ENCODE measurements at regions not wholly inside any gene's neighbourhood (a gene's known extent, or its start where the extent isn't known, plus 50 kb on each side); places are given as distances from the start of the nearest gene placed in this dataset.

- no peak for DNase-seq
These were observed 371.9 kb downstream of the BMPER start for GRCh38 chr7:34277016-34277802.

GRCh38 chr7:34277803-34278199, 372.5 kb downstream of the BMPER start:
- no peak for DNase-seq

DNA sequence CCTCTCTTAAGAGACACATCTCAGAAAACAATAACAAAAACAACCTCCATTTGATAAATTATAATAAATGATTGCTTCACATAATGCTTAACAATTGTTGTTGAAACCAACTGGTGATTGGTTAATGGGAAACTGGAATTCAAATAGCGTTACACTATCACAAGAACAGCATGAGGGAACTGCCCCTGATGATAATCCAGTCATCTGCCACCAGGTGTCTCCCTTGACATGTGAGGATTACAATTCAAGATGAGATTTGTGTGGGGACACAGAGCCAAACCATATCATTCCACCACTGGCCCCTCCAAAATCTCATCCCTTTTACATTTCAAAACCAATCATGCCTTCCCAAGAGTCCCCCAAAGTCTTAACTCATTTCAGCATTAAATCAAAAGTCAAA, 375.9 kb downstream of the BMPER start:
- DNase-seq = no peak

DNA sequence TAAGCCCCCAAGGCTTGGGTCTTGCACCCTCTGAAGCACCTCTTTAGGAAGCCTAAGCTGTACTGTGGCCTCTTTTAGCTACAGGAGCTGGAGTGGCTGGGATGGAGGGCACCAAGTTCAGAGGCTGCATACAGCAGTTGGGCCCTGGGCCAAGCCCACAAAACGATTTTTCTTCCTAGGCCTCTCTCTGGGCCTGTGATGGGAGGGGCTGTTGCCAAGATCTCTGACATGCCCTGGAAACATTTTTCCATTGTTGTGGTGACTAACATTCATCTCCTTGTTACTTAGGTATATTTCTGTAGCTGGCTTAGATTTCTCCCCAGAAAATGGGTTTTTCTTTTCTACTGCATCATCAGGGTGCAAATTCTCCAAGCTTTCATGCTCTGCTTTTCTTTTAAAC, 375.7 kb upstream of the NPSR1 start:
- DNase-seq = no peak

GRCh38 chr7:34296663-34297062, 361.4 kb upstream of the NPSR1 start:
- DNase-seq = no peak

DNA sequence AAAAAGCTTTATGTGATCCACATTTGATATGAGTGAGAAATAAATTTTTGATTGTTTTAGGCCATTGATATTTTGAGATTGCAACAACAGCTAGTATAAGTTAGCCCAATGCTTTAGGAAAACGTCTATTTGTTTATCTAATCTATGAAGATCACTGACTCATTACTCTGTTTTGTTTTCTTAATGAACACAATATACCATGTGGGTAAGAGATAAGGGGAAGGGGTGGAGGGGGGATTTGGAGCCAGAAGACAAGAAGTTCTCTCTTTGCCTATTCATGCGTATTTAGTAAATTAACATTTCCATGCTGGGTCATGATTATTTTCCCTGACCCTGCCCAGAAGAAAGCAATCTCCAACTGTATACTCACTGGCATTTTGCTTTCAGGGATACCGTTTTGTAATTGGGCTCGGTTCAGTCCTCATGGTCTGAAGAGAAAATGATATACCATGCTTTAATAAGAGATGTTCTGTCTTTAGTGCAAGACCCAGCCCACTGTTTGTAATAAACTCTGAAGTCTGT, 359.5 kb upstream of the NPSR1 start:
- DNase-seq = no peak

DNA sequence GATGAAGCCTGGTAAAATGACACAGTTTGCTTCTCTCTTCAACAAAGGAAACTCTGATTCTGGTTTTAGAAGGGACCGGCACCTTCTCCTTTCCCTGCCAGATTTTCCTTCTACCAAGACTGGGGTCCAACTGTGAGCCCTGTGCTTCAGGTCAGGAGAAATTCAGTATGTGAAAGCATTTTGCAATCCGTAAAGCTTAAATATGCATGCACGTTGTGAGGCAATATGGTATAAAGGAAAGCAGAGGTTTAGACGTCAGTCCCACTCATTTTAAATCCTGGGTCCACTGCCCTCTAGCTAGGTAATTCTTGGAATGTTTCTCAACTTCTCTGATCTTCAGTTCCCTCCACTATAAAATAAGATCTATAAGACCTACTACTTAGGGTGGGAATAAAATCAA, 359.0 kb upstream of the NPSR1 start:
- DNase-seq = no peak

- DNase-seq = no peak
These were observed 350.5 kb upstream of the NPSR1 start for GRCh38 chr7:34307540-34307939.

DNA sequence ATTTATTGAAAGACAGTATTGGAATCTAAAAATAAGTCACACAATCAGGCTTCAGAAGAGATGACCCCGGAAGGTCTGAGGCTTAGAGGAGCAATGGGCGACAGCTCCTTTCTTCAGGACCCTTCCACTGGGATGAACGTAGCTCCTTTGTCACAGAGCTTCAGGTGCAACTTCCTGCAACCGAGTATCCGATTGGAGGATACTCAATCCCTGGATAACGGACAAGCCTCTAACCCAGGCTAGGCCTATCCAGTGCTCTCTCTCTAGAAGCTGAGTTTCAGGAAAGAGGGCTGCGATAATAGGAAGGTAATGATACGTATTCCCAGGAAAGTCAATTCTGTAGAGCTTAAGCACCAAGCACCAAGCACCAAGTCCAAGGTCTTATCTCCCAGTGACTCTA, 349.4 kb upstream of the NPSR1 start:
- no peak for DNase-seq

DNA sequence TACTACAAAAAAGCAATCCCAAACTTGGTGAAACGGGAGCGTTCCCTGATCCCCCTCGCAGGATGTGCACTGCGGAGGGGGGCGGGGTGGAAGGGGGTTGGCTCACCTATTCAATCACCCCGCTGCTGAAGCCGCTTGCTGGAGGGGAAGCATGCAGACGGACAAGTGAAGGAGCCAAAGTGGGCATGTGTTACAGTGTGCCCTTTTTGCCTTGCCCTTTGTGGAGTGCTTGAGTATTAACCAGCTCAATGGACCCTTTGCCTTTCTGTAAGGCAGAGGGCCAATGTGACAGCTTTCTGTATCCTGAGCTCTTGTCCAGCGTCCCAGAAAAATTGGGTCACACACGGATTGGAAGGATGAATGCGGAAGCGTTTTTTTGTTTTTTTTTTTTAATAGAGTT, 348.9 kb upstream of the NPSR1 start:
- peak; percentile 80 to 95 for DNase-seq

- no peak for DNase-seq
These were observed 348.4 kb upstream of the NPSR1 start for GRCh38 chr7:34309584-34309983.

GRCh38 chr7:34311591-34311990, 346.4 kb upstream of the NPSR1 start:
- DNase-seq = no peak

DNA sequence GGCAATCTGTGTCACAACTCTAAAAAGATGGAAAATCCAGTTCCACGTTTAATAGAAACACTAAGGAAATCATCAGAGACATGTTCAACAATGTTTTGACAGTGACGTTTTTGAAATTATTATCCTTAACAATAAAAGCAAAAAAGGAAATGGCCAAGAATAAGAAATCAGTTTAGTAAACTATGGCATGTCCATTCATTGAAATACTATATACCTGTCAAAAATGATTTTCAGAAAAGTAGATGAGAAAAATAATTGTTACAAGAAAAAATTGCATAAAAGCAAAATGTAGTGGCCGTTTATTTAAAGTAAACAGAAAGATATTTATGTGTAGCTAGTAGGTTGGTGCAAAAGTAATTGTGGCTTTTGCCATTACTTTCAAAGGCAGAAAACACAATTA, 345.4 kb upstream of the NPSR1 start:
- DNase-seq = no peak

DNA sequence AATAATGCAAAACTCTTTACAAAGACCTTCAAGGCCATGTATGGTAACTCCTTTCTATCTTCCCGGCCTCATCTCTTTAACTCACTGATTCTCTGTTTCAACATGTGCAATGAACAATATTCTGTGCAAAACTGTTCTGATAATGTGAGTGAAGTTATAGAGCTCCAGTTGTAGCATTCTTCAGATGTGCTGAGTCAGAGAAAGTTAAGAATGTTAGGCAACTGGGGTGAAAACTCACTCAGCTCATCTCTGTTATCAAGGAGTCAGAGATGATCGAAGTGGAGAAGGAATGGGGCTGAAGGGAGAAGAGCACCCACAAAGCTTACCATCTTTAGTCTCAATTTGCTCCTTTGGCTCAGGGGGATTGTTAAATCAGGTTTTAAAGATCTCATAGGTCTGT, 344.7 kb upstream of the NPSR1 start:
- no peak for DNase-seq

DNA sequence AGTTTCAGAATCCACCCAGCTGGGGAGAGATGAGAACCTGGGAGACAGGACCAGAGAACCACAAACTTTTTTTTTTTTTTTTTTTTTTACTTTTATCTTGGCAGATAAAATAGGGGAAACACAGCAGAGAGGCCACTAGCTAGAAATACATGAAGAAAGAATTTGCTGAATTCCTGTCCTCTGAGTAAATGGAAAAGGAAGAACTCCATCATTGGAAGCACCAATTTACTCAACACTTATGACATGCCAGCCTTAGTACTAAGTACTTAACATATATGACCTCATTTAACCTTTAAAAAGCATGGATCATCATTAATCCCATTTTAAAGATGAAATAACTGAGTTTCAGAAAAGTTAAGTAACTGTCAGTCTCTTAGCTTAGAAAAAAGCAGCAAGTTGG, 343.0 kb upstream of the NPSR1 start:
- no peak for DNase-seq

DNA sequence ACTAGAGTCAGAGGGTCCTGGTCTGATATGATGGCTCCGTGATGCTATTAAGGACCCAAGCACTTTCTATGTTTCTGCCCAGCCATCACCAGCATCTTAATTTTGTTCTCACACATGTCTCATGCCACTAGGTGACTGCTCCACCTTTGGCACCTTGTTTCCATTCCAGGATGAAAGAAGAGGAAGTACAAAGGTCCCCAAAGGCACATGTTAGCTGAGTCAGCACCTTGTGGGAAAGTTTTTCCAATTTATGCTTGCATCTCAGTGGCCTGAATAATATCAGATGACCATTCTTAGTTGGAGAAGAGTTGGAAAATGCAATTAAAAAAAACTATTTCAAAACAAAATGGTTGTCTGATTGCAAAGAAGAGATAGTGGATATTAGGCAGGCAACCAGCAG, 341.0 kb upstream of the NPSR1 start:
- no peak for DNase-seq

GRCh38 chr7:34320412-34320811, 337.6 kb upstream of the NPSR1 start:
- DNase-seq = no peak

DNA sequence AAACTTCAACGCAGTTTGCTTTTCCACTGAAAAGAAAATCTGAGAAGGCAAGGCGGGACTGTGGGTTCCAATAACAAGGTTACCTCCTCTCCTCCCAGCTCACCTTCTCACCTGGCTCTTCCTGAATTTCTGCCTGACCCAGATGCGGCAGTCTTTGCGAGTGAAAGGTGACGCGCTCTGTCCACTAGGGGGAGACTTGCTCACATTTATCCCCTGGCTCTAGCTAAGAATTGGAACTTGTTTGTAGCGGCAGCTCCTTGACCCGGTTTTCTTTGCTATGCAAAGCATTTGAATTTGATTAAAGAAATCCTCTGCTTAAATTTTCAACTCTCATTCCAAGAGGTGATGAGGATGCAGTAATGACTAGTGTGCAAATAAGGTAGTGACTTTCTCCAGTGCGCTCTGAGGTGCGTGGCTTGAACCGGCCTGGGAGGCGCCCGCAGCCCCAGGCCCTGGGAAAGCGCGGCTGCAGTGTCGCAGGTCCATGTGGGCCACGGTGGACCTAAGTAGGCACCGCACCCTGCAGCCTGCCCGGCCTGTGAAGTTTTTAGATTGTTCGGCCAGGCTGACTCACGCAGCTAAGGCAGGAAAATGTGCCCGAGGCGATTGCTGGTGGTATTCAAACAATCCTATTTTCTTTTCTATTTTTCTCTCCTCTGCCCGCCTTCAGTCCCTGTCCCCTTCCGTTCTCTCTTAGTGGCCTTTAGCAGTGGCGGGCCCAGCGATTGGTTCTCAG, 336.9 kb upstream of the NPSR1 start:
- peak in 1 of 2 experiments; percentile 55 for DNase-seq

- no peak for DNase-seq
These were observed 335.2 kb upstream of the NPSR1 start for GRCh38 chr7:34322841-34323240.

DNA sequence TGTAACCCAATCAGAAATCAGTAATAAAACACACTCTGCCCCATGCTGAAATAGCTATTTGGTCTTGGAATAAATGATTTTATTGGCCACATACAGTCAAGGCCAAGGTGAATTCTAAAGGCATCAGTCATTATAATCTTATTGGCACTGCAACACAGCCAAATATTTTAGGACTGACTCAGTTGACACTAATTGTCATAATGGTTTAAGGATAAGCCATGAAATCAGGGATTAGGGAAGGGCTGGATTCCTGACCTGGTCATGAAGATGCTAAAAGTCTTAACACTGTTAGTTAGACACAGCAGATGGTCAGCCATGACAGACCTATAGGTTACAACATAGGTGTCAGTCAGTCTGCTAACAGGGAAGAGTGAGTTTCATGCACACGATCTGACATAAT, 330.3 kb upstream of the NPSR1 start:
- DNase-seq = no peak

GRCh38 chr7:34330308-34330707, 327.7 kb upstream of the NPSR1 start:
- no peak for DNase-seq

DNA sequence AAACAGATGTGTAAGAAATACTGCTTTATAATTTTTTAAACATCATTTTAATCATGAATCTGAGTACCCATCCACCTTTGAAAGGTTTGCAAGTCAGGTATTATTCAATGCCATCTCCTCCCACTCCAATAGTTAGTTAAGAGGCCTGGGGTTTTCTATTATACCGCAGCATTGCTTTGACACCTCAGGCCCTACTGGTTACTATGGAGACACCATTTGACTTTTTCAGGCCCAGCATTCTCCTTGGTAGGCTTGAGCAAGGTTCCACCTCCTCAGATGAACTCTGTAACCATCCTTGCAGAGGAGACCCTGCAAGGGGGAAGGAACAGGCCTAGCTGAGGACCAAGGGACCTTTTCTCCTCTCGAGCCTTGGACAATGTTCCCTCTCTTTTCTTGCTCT, 326.9 kb upstream of the NPSR1 start:
- DNase-seq = no peak

- DNase-seq = no peak
These were observed 326.0 kb upstream of the NPSR1 start for GRCh38 chr7:34332006-34332405.

- no peak for DNase-seq
These were observed 324.8 kb upstream of the NPSR1 start for GRCh38 chr7:34333184-34333583.
